GM12878 (cell line): ENCODE measurements at regions not wholly inside any gene's neighbourhood (a gene's known extent, or its start where the extent isn't known, plus 50 kb on each side); places are given as distances from the start of the nearest gene placed in this dataset.

Experiments
- ATAC-seq: fragments of 200-7000 bp; cut with Tn5 transposase; 3 replicates; pipeline ENCODE4 v1.9.1; 2020; ENCODE audit warnings: mild to moderate bottlenecking, moderate library complexity
- BruUV-seq: library from RNA; stranded (reverse); fragments of 400-500 nt; replicated peaks from 2 replicates; lab custom pipeline; 2021; lab: Mats Ljungman, UMichigan
- CTCF ChIA-PET: fragments of 300-600 bp; sonication (Branson Sonifier 250); formaldehyde crosslinking; extraction: SDS; loops from one replicate; lab custom pipeline; 2021; ENCODE audit warnings: inconsistent platforms; lab: Yijun Ruan, JAX
- POLR2A ChIA-PET: fragments of 350-600 bp; formaldehyde crosslinking; extraction: SDS; loops from one replicate; lab custom pipeline; 2021; ENCODE audit warnings: inconsistent platforms; lab: Charles Lee
- RAD21 ChIA-PET: fragments of 300-600 bp; sonication (Branson Sonifier 250); formaldehyde crosslinking; loops from one replicate; lab custom pipeline; 2023; ENCODE audit warnings: antibody characterized with exemption; ENCODE audit not compliant: unreplicated experiment; lab: Charles Lee
- SMC1A ChIA-PET: fragments of 300-600 bp; sonication (Branson Sonifier 250); formaldehyde crosslinking; loops from one replicate; lab custom pipeline; 2023; ENCODE audit not compliant: unreplicated experiment, uncharacterized antibody; lab: Charles Lee
- DNase-seq: peaks from one replicate; pipeline ENCODE4 v3.0.0-alpha.2; 2011; ENCODE audit warnings: low read depth, low spot score
- FAIRE-seq: peaks from 3 replicates; lab custom pipeline; 2011; peaks lifted over from hg19 to GRCh38; lab: Jason Lieb, UNC
- H2AFZ ChIP-seq: 2 replicates; pipeline ENCODE4 v1.6.0; 2011; ENCODE audit warnings: low read depth, low read length, control low read depth; ENCODE audit not compliant: control insufficient read depth
- H3K27ac ChIP-seq: 2 replicates; pipeline ENCODE4 v1.5.1; 2011; ENCODE audit warnings: control low read depth; ENCODE audit not compliant: control insufficient read depth, insufficient read depth
- H3K27me3 ChIP-seq, 2 experiments: replicated peaks in 1 of 2; 2 replicates each; pipeline versions ENCODE4 v1.6.0 to v1.6.1; 2011; ENCODE audit warnings: low read length in 1 of 2; ENCODE audit not compliant: control insufficient read depth in 2 of 2, insufficient read depth in 2 of 2
- H3K36me3 ChIP-seq, 2 experiments: 2 replicates each; pipeline ENCODE4 v1.5.1; 2011; ENCODE audit warnings: low read length in 1 of 2; ENCODE audit not compliant: control insufficient read depth in 2 of 2, insufficient read depth in 2 of 2
- H3K4me1 ChIP-seq: 2 replicates; pipeline ENCODE4 v1.6.1; 2011; ENCODE audit warnings: mild to moderate bottlenecking, low read length, moderate library complexity, mixed read lengths; ENCODE audit not compliant: control insufficient read depth, insufficient read depth
- H3K4me2 ChIP-seq: 2 replicates; pipeline ENCODE4 v1.6.0; 2011; ENCODE audit warnings: control low read depth; ENCODE audit not compliant: control insufficient read depth, insufficient read depth
- H3K4me3 ChIP-seq: fragments of 200-600 bp; sonication (generic); 2 replicates; pipeline ENCODE4 v1.5.1; 2016
- H3K79me2 ChIP-seq: 2 replicates; pipeline ENCODE4 v1.6.0; 2011; ENCODE audit warnings: low read length; ENCODE audit not compliant: control insufficient read depth, insufficient read depth
- H3K9ac ChIP-seq: 2 replicates; pipeline ENCODE4 v1.8.0; 2011; ENCODE audit warnings: low read length, control low read depth, mixed read lengths; ENCODE audit not compliant: control insufficient read depth, insufficient read depth
- H3K9me3 ChIP-seq: replicated peaks from 3 replicates; pipeline ENCODE4 v1.5.1; 2011; ENCODE audit warnings: mild to moderate bottlenecking, low read length; ENCODE audit not compliant: control insufficient read depth, insufficient read depth
- H4K20me1 ChIP-seq: 2 replicates; pipeline ENCODE4 v1.6.0; 2011; ENCODE audit not compliant: control insufficient read depth, insufficient read depth
- ATF7 ChIP-seq: fragments of 450-650 bp; IDR thresholded peaks from 2 replicates; pipeline ENCODE4 v1.6.1; 2016; ENCODE audit warnings: low read depth, mild to moderate bottlenecking
- BCL11A ChIP-seq: IDR thresholded peaks from 2 replicates; pipeline ENCODE4 v1.6.1; 2011; ENCODE audit warnings: low read depth, low read length
- BHLHE40 ChIP-seq, 2 experiments: fragments of 450-650 bp in 1 of 2; IDR thresholded peaks; 2 replicates each; pipeline ENCODE4 v1.6.1; 2011 to 2017; ENCODE audit warnings: low read depth in 2 of 2, borderline replicate concordance in 1 of 2, improper control_type of control experiment in 1 of 2, low read length in 1 of 2, mild to moderate bottlenecking in 1 of 2
- BRCA1 ChIP-seq: IDR thresholded peaks from 2 replicates; pipeline ENCODE4 v1.6.1; 2011; ENCODE audit warnings: low read depth, low read length, improper control_type of control experiment
- CEBPB ChIP-seq, 2 experiments: fragments of 150-350 bp in 1 of 2; IDR thresholded peaks; 2 replicates each; pipeline ENCODE4 v1.6.1; 2012 to 2014; ENCODE audit warnings: low read depth in 2 of 2, low read length in 2 of 2, borderline replicate concordance in 1 of 2, inconsistent platforms in 1 of 2
- EGR1 ChIP-seq, 2 experiments: IDR thresholded peaks; 1 replicate in 1 of 2; 2 replicates in 1 of 2; pipeline ENCODE4 v1.6.1; 2011 to 2012; ENCODE audit warnings: low read depth in 2 of 2, low read length in 2 of 2, borderline replicate concordance in 1 of 2, mild to moderate bottlenecking in 1 of 2, moderate library complexity in 1 of 2
- FOXM1 ChIP-seq: IDR thresholded peaks from 2 replicates; pipeline ENCODE4 v1.6.1; 2012; ENCODE audit warnings: low read depth, mild to moderate bottlenecking, inconsistent platforms, low read length, moderate library complexity
- HDAC6 ChIP-seq: fragments of 200-600 bp; sonication (generic); IDR thresholded peaks from one replicate; pipeline ENCODE4 v1.8.0; 2017; ENCODE audit warnings: antibody characterized with exemption; ENCODE audit not compliant: unreplicated experiment
- KDM1A ChIP-seq: fragments of 200-600 bp; sonication (generic); IDR thresholded peaks from 2 replicates; pipeline ENCODE4 v1.6.1; 2016; ENCODE audit warnings: borderline replicate concordance
- MAX ChIP-seq: IDR thresholded peaks from 2 replicates; pipeline ENCODE4 v1.6.1; 2012; ENCODE audit warnings: low read depth, low read length, improper control_type of control experiment
- MEF2A ChIP-seq: IDR thresholded peaks from 2 replicates; pipeline ENCODE4 v1.6.1; 2011; ENCODE audit warnings: low read depth, mild to moderate bottlenecking, low read length, moderate library complexity; ENCODE audit not compliant: insufficient read depth
- MYC ChIP-seq: IDR thresholded peaks from 2 replicates; pipeline ENCODE4 v1.6.1; 2011; ENCODE audit warnings: mild to moderate bottlenecking, low read length, moderate library complexity, inconsistent platforms; ENCODE audit not compliant: insufficient read depth, insufficient replicate concordance, insufficient read length, severe bottlenecking
- NR2C2 ChIP-seq: IDR thresholded peaks from 2 replicates; pipeline ENCODE4 v1.6.1; 2011; ENCODE audit warnings: borderline replicate concordance, low read depth; ENCODE audit not compliant: control insufficient read depth, insufficient read length
- TCF3 ChIP-seq: IDR thresholded peaks from 2 replicates; pipeline ENCODE4 v1.6.1; 2012; ENCODE audit warnings: low read depth, mild to moderate bottlenecking, low read length, borderline replicate concordance; ENCODE audit not compliant: insufficient read depth
- YBX1 ChIP-seq: fragments of 450-650 bp; IDR thresholded peaks from 2 replicates; pipeline ENCODE4 v1.6.1; 2016; ENCODE audit warnings: antibody characterized with exemption
- ZNF622 ChIP-seq: fragments of 450-650 bp; IDR thresholded peaks from 2 replicates; pipeline ENCODE4 v1.6.1; 2017; ENCODE audit warnings: mild to moderate bottlenecking, inconsistent platforms
- WGBS: methylation state at CpG from one replicate; pipeline ENCODE4 v1.1.6; 2016; ENCODE audit warnings: low lambda C conversion rate; ENCODE audit not compliant: insufficient replicate concordance, insufficient coverage; ENCODE audit errors: missing lambda C conversion rate; 5-methylcytosine and 5-hydroxymethylcytosine counted together
- in situ Hi-C: fragments of 300-500 bp; cut with MboI; formaldehyde crosslinking; loops from 9 replicates; pipeline ENCODE4 v1.14.3; 2018; ENCODE audit warnings: mixed read lengths
- intact Hi-C: fragments of 100-400 bp; cut with micrococcal nuclease; formaldehyde crosslinking; loops from one replicate; pipeline ENCODE4 v1.14.2; 2022; ENCODE audit not compliant: unreplicated experiment
- TF ChIP-seq, protein P1 (sequence below): IDR thresholded peaks from 2 replicates; pipeline ENCODE4 v1.6.1; 2011; ENCODE audit warnings: mild to moderate bottlenecking, low read depth, low read length, moderate library complexity; ENCODE audit not compliant: insufficient replicate concordance
- TF ChIP-seq, protein P2 (sequence below): fragments of 450-650 bp; IDR thresholded peaks from 2 replicates; pipeline ENCODE4 v1.6.1; 2017; ENCODE audit warnings: mild to moderate bottlenecking, moderate library complexity
- TF ChIP-seq, protein P3 (sequence below): IDR thresholded peaks from 2 replicates; pipeline ENCODE4 v1.6.1; 2012; ENCODE audit warnings: low read depth, low read length, improper control_type of control experiment

GRCh38 chrX:42386681-42387080 lies 391.3 kb downstream of the PPP1R2C start:
- no peak for DNase-seq
- SMC1A ChIA-PET, result no interaction called here
- H3K4me1 ChIP-seq, result no peaks in the 10 kb centered on the region
- WGBS, result 50% methylated on average over 2 of the region's 2 CpGs
- H3K79me2 ChIP-seq, result no peaks in the 10 kb centered on the region
- H3K9ac ChIP-seq, result no peak overlapping the region
- no peak overlapping the region for H3K4me2 ChIP-seq
- intact Hi-C loops, result no loop called here
- no peaks in the 10 kb centered on the region for H3K36me3 ChIP-seq
- POLR2A ChIA-PET, result no interaction called here
- CTCF ChIA-PET, result no interaction called here
- H2AFZ ChIP-seq, result no peak overlapping the region
- no peak overlapping the region for H3K27ac ChIP-seq
- H3K27me3 ChIP-seq, result no peaks in the 10 kb centered on the region
- in situ Hi-C loops, result no loop called here
- TF ChIP-seq BHLHE40 (IDR thresholded peaks at IDR 0.05; ENCODE audit: borderline replicate concordance in 1 of 2, low read depth in 2 of 2, low read length in 1 of 2), result no peak
- no peak for TF ChIP-seq BCL11A
- TF ChIP-seq FOXM1, result no peak
- TF ChIP-seq HDAC6, result no peak
- TF ChIP-seq ATF7, result no peak
- TF ChIP-seq, protein P1, sequence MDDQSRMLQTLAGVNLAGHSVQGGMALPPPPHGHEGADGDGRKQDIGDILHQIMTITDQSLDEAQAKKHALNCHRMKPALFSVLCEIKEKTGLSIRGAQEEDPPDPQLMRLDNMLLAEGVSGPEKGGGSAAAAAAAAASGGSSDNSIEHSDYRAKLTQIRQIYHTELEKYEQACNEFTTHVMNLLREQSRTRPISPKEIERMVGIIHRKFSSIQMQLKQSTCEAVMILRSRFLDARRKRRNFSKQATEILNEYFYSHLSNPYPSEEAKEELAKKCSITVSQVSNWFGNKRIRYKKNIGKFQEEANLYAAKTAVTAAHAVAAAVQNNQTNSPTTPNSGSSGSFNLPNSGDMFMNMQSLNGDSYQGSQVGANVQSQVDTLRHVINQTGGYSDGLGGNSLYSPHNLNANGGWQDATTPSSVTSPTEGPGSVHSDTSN, result no peak
- TF ChIP-seq MEF2A, result no peak
- no peak for TF ChIP-seq TCF3
- TF ChIP-seq MAX, result no peak
- no peak for TF ChIP-seq CEBPB (IDR thresholded peaks at IDR 0.05; ENCODE audit: borderline replicate concordance in 1 of 2, low read depth in 2 of 2, low read length in 2 of 2)
- no peak for TF ChIP-seq KDM1A
- no peak for TF ChIP-seq NR2C2
- TF ChIP-seq, protein P2, sequence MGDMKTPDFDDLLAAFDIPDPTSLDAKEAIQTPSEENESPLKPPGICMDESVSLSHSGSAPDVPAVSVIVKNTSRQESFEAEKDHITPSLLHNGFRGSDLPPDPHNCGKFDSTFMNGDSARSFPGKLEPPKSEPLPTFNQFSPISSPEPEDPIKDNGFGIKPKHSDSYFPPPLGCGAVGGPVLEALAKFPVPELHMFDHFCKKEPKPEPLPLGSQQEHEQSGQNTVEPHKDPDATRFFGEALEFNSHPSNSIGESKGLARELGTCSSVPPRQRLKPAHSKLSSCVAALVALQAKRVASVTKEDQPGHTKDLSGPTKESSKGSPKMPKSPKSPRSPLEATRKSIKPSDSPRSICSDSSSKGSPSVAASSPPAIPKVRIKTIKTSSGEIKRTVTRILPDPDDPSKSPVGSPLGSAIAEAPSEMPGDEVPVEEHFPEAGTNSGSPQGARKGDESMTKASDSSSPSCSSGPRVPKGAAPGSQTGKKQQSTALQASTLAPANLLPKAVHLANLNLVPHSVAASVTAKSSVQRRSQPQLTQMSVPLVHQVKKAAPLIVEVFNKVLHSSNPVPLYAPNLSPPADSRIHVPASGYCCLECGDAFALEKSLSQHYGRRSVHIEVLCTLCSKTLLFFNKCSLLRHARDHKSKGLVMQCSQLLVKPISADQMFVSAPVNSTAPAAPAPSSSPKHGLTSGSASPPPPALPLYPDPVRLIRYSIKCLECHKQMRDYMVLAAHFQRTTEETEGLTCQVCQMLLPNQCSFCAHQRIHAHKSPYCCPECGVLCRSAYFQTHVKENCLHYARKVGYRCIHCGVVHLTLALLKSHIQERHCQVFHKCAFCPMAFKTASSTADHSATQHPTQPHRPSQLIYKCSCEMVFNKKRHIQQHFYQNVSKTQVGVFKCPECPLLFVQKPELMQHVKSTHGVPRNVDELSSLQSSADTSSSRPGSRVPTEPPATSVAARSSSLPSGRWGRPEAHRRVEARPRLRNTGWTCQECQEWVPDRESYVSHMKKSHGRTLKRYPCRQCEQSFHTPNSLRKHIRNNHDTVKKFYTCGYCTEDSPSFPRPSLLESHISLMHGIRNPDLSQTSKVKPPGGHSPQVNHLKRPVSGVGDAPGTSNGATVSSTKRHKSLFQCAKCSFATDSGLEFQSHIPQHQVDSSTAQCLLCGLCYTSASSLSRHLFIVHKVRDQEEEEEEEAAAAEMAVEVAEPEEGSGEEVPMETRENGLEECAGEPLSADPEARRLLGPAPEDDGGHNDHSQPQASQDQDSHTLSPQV, result no peak
- TF ChIP-seq YBX1, result no peak
- TF ChIP-seq EGR1 (IDR thresholded peaks at IDR 0.05; ENCODE audit: borderline replicate concordance in 1 of 2, low read depth in 2 of 2, low read length in 2 of 2), result no peak
- no peak for TF ChIP-seq ZNF622
- TF ChIP-seq BRCA1, result no peak
- TF ChIP-seq MYC, result no peak
- TF ChIP-seq, protein P3, sequence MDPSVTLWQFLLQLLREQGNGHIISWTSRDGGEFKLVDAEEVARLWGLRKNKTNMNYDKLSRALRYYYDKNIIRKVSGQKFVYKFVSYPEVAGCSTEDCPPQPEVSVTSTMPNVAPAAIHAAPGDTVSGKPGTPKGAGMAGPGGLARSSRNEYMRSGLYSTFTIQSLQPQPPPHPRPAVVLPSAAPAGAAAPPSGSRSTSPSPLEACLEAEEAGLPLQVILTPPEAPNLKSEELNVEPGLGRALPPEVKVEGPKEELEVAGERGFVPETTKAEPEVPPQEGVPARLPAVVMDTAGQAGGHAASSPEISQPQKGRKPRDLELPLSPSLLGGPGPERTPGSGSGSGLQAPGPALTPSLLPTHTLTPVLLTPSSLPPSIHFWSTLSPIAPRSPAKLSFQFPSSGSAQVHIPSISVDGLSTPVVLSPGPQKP, result no peak
- TF ChIP-seq, all 136 proteins: peak for 0
- RAD21 ChIA-PET, result no interaction called here
- no peak for ATAC-seq
- Histone ChIP-seq H3K9me3 (no peaks in the 10 kb centered on the region), H4K20me1 (no peaks in the 10 kb centered on the region), H3K4me3 (no peak overlapping the region)
- no TSS peak for BruUV-seq
- FAIRE-seq, result no peak
